Adrenal gland (tissue), 9 donors: ENCODE measurements at regions not wholly inside any gene's neighbourhood (a gene's known extent, or its start where the extent isn't known, plus 50 kb on each side); places are given as distances from the start of the nearest gene placed in this dataset.

Experiments used
- DNase-seq, 7 donors: peaks; one replicate each; pipeline ENCODE4 v3.0.0-alpha.2; 2019 to 2020
- H3K27ac ChIP-seq, 5 donors: fragments of 200-600 bp; sonication (generic) in 4 of 5; 1 replicate in 3 of 5; 2 replicates in 2 of 5; pipeline versions ENCODE4 v1.5.1 to v1.8.0; 2016 to 2020; ENCODE audit warnings: mild to moderate bottlenecking in 1 of 5
- H3K27me3 ChIP-seq: fragments of 200-600 bp; 2 replicates; pipeline ENCODE4 v1.8.0; 2021
- H3K36me3 ChIP-seq, 2 donors: fragments of 200-600 bp; replicated peaks in 1 of 2; 1 replicate in 1 of 2; 2 replicates in 1 of 2; pipeline versions ENCODE4 v1.5.1 to v1.8.0; 2018 to 2022
- H3K4me1 ChIP-seq, 2 donors: fragments of 200-600 bp; replicated peaks in 1 of 2; 1 replicate in 1 of 2; 2 replicates in 1 of 2; pipeline versions ENCODE4 v1.5.1 to v1.8.0; 2018 to 2021
- H3K4me3 ChIP-seq, 4 donors: fragments of 200-600 bp; sonication (generic) in 3 of 4; one replicate each; pipeline ENCODE4 v1.5.1; 2016 to 2018
- H3K9me3 ChIP-seq, 3 donors: fragments of 200-600 bp; sonication (generic) in 1 of 3; replicated peaks in 1 of 3; 1 replicate in 2 of 3; 2 replicates in 1 of 3; pipeline versions ENCODE4 v1.5.1 to v1.8.0; 2016 to 2021
- POLR2A ChIP-seq, 2 donors: fragments of 450-650 bp; IDR thresholded peaks; one replicate each; pipeline ENCODE4 v1.6.1; 2017; ENCODE audit warnings: antibody characterized with exemption in 2 of 2, mild to moderate bottlenecking in 2 of 2, moderate library complexity in 1 of 2
- WGBS, 4 donors: extraction: QIAGEN DNeasy Blood & Tissue Kit in 2 of 4; methylation state at CpG; one replicate each; pipeline versions ENCODE4 v1.1.5 to v1.1.7; 2013 to 2017; 5-methylcytosine and 5-hydroxymethylcytosine counted together
- intact Hi-C, 2 donors: fragments of 100-400 bp; cut with DNase I; formaldehyde crosslinking; loops; one replicate each; pipeline versions ENCODE4 v1.14.1 to v1.15.0; 2022 to 2023
- TF ChIP-seq, protein P1 (sequence below), 6 experiments: fragments of 450-650 bp in 4 of 6; fragments of 200-600 bp in 2 of 6; sonication (generic) in 1 of 6; IDR thresholded peaks; 1 replicate in 5 of 6; 2 replicates in 1 of 6; pipeline versions ENCODE4 v1.5.1 to v1.8.0; 2016 to 2021; ENCODE audit warnings: antibody characterized with exemption in 6 of 6, mild to moderate bottlenecking in 2 of 6, moderate library complexity in 1 of 6
- donor health status: healthy with polysubstance abuse.
- donor health status: Bipolar disorder and iron deficiency.
- donor health status: DM: yes; HTN: yes; CAD: no.
- donor health status: DM: no; HTN: no; CAD: no.
- donor health status: DM: no; HTN: no; CAD: no.

DNA sequence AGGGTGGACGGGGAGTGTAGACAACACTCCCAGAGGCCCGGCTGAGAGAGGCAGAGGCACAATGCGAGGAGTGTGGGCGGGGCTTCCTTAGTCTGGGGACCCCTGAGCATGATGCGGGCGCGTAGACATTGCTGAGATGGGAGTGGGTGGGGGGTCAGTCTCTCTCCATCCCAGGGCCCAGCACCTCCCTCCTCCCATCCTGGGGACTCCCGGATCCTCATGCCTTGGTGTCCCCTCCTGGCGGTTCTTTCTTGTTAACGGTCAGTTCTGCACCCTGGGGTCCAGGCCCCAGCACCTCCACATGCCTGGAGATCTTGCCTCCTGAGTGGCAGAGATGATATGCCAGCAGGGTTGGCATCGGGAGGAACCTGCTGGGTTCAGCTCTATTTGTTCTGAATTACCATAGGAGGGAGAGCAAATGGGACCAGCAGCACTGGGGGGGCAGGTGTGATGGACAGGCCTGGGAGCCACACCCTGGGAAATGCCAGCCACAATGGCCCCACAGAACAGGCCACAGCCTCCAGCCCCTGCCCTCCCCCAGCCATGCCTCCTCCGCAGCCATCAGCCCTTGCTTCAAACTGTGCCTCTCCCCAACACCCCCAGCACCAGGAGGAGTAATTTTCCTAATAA lies 55.7 kb downstream of the RTL6 start:
- H3K36me3 ChIP-seq = no peaks in the 10 kb centered on the region
- no peaks in the 10 kb centered on the region for H3K27me3 ChIP-seq
- no peak overlapping the region for H3K4me3 ChIP-seq
- no peaks in the 10 kb centered on the region for H3K9me3 ChIP-seq
- no peak for DNase-seq
- H3K4me1 ChIP-seq = no peaks in the 10 kb centered on the region
- TF ChIP-seq, protein P1, sequence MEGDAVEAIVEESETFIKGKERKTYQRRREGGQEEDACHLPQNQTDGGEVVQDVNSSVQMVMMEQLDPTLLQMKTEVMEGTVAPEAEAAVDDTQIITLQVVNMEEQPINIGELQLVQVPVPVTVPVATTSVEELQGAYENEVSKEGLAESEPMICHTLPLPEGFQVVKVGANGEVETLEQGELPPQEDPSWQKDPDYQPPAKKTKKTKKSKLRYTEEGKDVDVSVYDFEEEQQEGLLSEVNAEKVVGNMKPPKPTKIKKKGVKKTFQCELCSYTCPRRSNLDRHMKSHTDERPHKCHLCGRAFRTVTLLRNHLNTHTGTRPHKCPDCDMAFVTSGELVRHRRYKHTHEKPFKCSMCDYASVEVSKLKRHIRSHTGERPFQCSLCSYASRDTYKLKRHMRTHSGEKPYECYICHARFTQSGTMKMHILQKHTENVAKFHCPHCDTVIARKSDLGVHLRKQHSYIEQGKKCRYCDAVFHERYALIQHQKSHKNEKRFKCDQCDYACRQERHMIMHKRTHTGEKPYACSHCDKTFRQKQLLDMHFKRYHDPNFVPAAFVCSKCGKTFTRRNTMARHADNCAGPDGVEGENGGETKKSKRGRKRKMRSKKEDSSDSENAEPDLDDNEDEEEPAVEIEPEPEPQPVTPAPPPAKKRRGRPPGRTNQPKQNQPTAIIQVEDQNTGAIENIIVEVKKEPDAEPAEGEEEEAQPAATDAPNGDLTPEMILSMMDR (IDR thresholded peaks at IDR 0.05) = no peak
- TF ChIP-seq POLR2A (IDR thresholded peaks at IDR 0.05) = no peak
- no peak overlapping the region for H3K27ac ChIP-seq
- 56 to 98% (median 71%) methylated on average over 8 to 12 of the region's 12 CpGs for WGBS, 4 donors
- intact Hi-C loops = no loop called here

DNA sequence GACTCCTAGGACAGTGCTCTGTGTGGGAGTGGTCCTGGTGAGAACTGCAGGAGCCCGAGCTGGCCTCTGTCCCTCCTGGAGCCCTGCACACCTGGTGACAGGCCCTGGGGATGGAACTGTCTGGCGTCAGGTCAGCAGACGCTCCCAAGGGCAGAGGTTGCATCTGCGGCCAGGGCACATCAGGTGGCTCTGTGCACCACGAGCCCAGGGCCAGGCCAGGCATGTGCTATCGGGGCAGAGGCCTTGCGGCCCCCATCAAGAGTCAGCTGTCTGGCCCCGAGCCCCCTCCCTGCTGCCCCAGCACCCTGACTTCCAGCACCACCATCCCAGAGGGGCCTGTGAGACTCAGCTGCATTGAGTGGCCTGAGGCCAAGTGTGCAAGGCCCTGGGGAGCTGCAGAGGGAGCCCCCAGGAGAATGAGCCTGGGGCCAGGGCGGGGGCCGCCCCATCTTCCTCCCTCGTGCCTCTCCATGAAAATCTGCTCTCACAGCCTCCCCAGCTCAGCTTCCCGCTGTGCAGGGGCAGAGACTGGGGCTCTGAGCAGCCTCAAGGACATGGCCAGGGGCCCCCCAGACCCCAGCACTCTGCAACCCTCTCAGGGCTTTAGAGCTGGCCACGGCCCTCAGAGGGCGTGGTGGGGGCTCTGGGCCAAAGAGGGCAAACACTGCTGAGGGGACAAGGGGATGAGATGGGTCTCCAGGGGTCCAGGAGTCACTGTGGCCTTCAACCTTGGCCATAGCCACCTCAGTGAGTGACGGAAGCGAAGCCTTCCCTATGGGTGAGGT lies 56.4 kb downstream of the RTL6 start:
- Histone ChIP-seq H3K27ac (no peak overlapping the region), H3K4me3 (no peak overlapping the region), H3K9me3 (no peaks in the 10 kb centered on the region), H3K36me3 (no peaks in the 10 kb centered on the region), H3K27me3 (no peaks in the 10 kb centered on the region), H3K4me1 (no peaks in the 10 kb centered on the region)
- TF ChIP-seq, protein P1 (IDR thresholded peaks at IDR 0.05) = no peak
- TF ChIP-seq POLR2A (IDR thresholded peaks at IDR 0.05) = no peak
- DNase-seq = no peak
- 55 to 95% (median 79%) methylated on average over 7 to 16 of the region's 16 CpGs for WGBS, 4 donors
- intact Hi-C loops = no loop called here

DNA sequence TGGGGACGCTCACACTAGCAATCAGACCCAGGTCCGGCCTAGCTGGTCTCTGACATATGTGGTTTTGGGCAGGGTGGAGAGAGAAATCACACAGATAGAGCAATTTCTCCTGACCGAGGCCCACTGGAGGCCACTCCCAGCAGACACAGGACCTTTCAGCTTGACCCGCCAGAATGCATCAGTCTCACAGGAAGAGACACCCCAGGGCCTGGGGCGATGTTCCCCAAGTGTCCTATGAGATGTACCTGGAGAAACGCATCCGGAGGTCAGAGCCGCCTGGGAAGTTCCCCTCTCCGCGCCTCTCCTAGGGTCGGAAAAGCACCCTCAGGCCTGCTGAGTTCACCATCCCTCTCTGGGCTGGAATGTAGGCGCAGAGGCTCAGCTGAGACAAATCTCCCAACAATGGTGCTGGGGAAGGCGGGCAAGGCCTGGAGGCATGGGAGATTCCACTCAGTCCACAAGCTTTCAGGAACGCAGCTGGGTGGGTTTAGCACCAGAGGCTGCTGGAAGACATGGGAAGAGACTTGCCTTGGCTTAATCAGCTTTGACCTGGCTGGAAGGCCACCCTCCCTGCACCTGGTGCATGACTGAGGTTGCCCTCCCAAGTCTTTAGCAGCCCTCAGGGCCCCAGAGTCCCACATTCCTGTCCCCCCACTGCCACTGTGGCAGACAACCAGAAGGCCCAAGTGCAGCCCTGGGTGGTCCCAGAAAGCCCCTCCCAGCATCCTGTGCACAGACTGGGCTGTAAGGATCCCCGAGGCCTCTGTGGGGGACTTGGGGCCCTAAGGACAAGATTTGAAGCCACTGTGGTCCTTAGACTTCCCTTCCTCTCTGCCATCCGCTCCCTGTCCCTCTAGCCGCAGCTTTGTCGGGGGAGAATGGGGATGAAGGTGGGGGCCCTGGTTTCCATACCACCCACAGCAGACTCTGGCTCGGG lies 57.5 kb downstream of the RTL6 start:
- no peaks in the 10 kb centered on the region for H3K27me3 ChIP-seq
- WGBS, 4 donors = 88 to 97% (median 92%) methylated on average over 10 to 19 of the region's 19 CpGs
- H3K4me1 ChIP-seq = no peaks in the 10 kb centered on the region
- DNase-seq = no peak
- H3K36me3 ChIP-seq = no peaks in the 10 kb centered on the region
- intact Hi-C loops = no loop called here
- H3K4me3 ChIP-seq = no peak overlapping the region
- H3K27ac ChIP-seq = no peak overlapping the region
- H3K9me3 ChIP-seq = no peaks in the 10 kb centered on the region
- TF ChIP-seq POLR2A (IDR thresholded peaks at IDR 0.05) = no peak
- TF ChIP-seq, protein P1 (IDR thresholded peaks at IDR 0.05) = no peak
